ENCODE measurements at regions not wholly inside any gene's neighbourhood (a gene's known extent, or its start where the extent isn't known, plus 50 kb on each side); places are given as distances from the start of the nearest gene placed in this dataset.

DNA sequence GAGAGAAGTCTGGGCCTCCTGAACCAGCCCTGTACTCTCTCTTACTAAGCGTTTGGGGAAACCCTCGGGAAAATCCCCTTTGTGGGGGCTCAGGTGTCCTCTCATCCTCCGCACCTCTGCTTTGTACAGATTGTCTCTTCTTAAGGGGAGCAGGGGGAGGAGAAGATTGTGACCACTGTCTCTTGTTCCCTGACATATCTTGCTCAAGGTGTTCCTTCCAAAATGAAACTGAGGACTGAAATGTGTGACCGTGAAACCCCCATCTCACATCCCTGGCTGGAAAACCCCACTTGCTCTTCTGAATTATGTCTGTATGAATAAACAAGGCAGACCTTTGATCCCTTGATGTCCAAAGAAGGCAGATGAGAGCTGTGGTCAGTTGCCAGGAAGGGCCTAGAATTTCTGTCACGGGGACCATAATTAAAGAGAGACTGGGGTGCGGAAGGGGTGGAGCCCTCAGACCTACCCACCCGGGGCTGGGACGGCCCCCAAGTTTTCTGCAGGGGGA, 369.8 kb downstream of the AACS start:
- no peak for ATAC-seq (ENCODE audit: low read depth)

DNA sequence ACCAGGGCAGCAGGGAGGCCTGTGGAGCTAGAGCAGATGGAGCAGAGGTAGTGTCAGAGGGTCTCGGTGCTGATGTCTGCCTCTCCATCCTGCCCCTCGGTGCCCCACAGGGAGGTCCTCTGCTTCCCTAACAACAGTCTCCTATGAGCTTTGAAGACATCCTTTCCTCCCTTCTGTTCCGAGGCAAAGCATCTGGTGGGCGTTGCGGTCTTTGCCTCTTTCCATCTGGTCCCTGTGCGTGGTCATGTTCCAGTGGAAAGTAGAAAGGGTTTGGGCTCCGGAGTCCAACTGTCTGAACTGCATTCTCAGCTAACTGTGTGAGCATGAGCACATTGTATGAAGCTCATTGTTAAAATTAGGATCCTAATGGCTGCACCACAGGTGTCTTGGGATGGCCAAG, 370.6 kb downstream of the AACS start:
- CTCF ChIA-PET, result no interaction called here
- peaks cover 2% of the 10 kb centered on the region for H3K27me3 Mint-ChIP-seq
- peaks cover 5% of the 10 kb centered on the region for H3K9me3 Mint-ChIP-seq
- H3K27ac Mint-ChIP-seq, result no peak overlapping the region
- TF ChIP-seq, protein P1, sequence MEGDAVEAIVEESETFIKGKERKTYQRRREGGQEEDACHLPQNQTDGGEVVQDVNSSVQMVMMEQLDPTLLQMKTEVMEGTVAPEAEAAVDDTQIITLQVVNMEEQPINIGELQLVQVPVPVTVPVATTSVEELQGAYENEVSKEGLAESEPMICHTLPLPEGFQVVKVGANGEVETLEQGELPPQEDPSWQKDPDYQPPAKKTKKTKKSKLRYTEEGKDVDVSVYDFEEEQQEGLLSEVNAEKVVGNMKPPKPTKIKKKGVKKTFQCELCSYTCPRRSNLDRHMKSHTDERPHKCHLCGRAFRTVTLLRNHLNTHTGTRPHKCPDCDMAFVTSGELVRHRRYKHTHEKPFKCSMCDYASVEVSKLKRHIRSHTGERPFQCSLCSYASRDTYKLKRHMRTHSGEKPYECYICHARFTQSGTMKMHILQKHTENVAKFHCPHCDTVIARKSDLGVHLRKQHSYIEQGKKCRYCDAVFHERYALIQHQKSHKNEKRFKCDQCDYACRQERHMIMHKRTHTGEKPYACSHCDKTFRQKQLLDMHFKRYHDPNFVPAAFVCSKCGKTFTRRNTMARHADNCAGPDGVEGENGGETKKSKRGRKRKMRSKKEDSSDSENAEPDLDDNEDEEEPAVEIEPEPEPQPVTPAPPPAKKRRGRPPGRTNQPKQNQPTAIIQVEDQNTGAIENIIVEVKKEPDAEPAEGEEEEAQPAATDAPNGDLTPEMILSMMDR (IDR thresholded peaks at IDR 0.05), result no peak
- ATAC-seq (ENCODE audit: low read depth) (no peak), DNase-seq (no peak)
- H3K4me3 Mint-ChIP-seq, result no peak overlapping the region
- POLR2A ChIA-PET, result no interaction called here
- H3K4me1 Mint-ChIP-seq, result peaks cover 2% of the 10 kb centered on the region
- H3K36me3 Mint-ChIP-seq (ENCODE audit: low read depth), result no peaks in the 10 kb centered on the region
- intact Hi-C loops (cut with micrococcal nuclease), result no loop called here

More for the DNA sequence above, 369.8 kb downstream of the AACS start:
- Mint-ChIP-seq H3K27ac (no peak overlapping the region), H3K36me3 (ENCODE audit: low read depth) (no peaks in the 10 kb centered on the region), H3K9me3 (peaks cover 5% of the 10 kb centered on the region), H3K4me1 (peaks cover 2% of the 10 kb centered on the region), H3K4me3 (no peak overlapping the region), H3K27me3 (peaks cover 4% of the 10 kb centered on the region)
- intact Hi-C loops (cut with micrococcal nuclease), result no loop called here
- TF ChIP-seq, protein P1 (IDR thresholded peaks at IDR 0.05), result no peak
- ChIA-PET POLR2A (no interaction called here), CTCF (no interaction called here)
- no peak for DNase-seq

DNA sequence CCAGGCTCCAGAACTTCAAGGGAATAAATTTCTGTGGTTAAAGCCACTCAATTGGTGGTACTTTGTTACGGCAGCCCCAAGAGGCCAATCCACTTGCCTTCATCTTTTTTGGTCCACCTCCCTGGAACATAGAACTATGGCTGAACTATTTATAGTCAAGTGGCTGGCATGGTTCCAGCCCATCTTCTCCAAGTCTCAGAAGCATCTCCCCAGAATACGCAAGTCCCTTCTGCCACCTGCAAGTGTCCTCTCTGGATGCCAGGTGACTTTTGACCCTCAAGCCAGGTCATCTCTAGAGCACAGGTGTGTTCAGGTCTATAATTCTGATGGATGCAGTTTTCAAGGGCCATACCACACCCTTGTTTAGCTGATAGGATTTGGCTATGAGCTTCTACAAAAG, 371.5 kb downstream of the AACS start:
- no peak for ATAC-seq (ENCODE audit: low read depth)
- CTCF ChIA-PET, result no interaction called here
- intact Hi-C loops (cut with micrococcal nuclease), result no loop called here
- H3K27ac Mint-ChIP-seq, result no peak overlapping the region
- no peak for DNase-seq
- peaks cover 5% of the 10 kb centered on the region for H3K9me3 Mint-ChIP-seq
- H3K4me1 Mint-ChIP-seq, result peaks cover 2% of the 10 kb centered on the region
- no peaks in the 10 kb centered on the region for H3K36me3 Mint-ChIP-seq (ENCODE audit: low read depth)
- POLR2A ChIA-PET, result no interaction called here
- peaks cover 2% of the 10 kb centered on the region for H3K27me3 Mint-ChIP-seq
- no peak overlapping the region for H3K4me3 Mint-ChIP-seq
- TF ChIP-seq, protein P1 (IDR thresholded peaks at IDR 0.05), result no peak

DNA sequence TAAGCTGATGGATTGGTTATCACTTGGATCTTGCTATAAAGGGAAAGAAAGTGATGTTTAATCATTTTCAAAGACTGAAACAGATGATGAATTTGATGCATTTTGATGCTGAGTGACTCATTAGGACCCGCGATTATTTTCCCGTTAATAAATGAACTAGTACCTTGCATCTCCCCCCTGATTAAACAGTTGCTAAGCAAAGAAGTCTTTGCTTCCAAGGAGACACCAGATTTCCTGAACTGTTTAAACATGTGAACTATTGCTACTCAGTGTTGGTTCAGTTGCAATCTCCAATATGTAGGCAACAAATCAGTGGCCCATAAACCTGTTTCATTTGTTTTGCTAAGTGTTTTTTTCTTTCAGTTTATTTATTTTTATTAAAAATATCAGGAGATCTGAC, 375.2 kb downstream of the AACS start:
- intact Hi-C loops (cut with micrococcal nuclease), result no loop called here
- no peak overlapping the region for H3K27ac Mint-ChIP-seq
- no peak for DNase-seq
- ATAC-seq (ENCODE audit: low read depth), result no peak
- H3K27me3 Mint-ChIP-seq, result no peaks in the 10 kb centered on the region
- ChIA-PET POLR2A (no interaction called here), CTCF (no interaction called here)
- no peak overlapping the region for H3K4me3 Mint-ChIP-seq
- TF ChIP-seq, protein P1 (IDR thresholded peaks at IDR 0.05), result no peak
- no peaks in the 10 kb centered on the region for H3K36me3 Mint-ChIP-seq (ENCODE audit: low read depth)
- H3K4me1 Mint-ChIP-seq, result no peaks in the 10 kb centered on the region
- peaks cover 2% of the 10 kb centered on the region for H3K9me3 Mint-ChIP-seq

DNA sequence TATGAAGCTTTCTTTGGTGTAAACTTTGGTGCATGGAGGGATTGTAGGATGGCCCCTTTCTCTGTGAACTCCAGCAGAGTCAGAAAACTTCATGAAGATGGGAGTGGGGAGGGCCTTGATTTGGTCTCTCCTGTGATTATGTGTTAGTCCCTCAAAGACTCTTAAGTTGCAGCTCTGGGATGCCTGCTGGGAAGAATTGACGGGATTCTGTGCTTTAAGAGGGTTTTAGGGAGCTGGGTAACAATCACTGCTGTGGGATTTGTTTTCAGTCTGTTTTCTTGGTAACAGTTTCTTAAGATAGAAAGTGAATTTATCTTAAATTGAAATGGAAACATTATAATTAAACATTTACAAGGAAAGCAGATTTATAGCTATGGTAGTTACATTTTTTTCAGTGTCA, 378.1 kb downstream of the AACS start:
- Mint-ChIP-seq H3K27me3 (no peaks in the 10 kb centered on the region), H3K36me3 (ENCODE audit: low read depth) (no peaks in the 10 kb centered on the region), H3K4me3 (no peak overlapping the region), H3K4me1 (no peaks in the 10 kb centered on the region), H3K9me3 (peaks cover 8% of the 10 kb centered on the region), H3K27ac (no peak overlapping the region)
- TF ChIP-seq, protein P1 (IDR thresholded peaks at IDR 0.05), result no peak
- POLR2A ChIA-PET, result no interaction called here
- intact Hi-C loops (cut with micrococcal nuclease), result no loop called here
- DNase-seq (no peak), ATAC-seq (ENCODE audit: low read depth) (no peak)
- CTCF ChIA-PET, result no interaction called here

Measured in activated B cell treated with CpG ODN at 0.5 μM for 24 hours (primary cell).